ENCODE measurements at regions not wholly inside any gene's neighbourhood (a gene's known extent, or its start where the extent isn't known, plus 50 kb on each side); places are given as distances from the start of the nearest gene placed in this dataset.

DNA sequence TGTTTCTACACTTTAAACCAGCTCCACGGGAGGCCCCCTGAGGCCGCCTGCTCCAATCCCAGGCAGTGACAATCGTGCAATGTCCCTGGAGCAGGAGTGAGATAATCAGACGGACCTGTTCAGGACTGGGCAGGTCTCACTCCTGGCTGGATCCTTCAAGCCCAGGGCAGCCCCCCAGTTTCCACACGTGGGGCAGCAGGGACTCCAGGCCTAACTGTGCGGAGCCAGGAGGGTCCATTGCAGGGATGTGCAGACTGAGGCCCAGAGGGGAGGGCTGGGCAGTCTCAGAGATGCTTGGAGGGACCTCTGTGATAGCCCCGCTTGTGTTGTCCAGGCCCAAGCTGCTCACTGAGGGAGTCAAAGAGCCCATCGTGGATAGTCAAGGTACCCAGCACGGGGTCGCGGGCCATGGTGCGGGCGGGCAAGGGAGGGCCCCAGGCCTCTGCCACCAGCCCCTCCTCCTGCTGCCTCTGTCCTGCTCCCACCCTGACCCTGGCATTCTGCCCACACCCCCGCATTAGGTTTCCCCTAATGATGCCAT lies 110.5 kb upstream of the KCTD7 start:
- H3K27me3 Mint-ChIP-seq (ENCODE audit: low read depth in 2 of 2), result no peaks in the 10 kb centered on the region
- H3K27ac ChIP-seq (ENCODE audit: low read length), result no peak overlapping the region
- H3K9me3 ChIP-seq (ENCODE audit: control insufficient read depth, insufficient read depth, low read length), result no peaks in the 10 kb centered on the region
- no peaks in the 10 kb centered on the region for H3K36me3 ChIP-seq (ENCODE audit: control insufficient read depth, insufficient read depth, low read length)
- H3K9me3 Mint-ChIP-seq, result no peaks in the 10 kb centered on the region
- H3K4me3 ChIP-seq (ENCODE audit: low read length), result no peak overlapping the region
- no peak for DNase-seq
- H3K4me1 ChIP-seq (ENCODE audit: control insufficient read depth, insufficient read depth, low read length), result peaks cover 14% of the 10 kb centered on the region
- ATAC-seq, result no peak
- intact Hi-C loops (cut with micrococcal nuclease), result no loop called here
- TF ChIP-seq, protein P1, sequence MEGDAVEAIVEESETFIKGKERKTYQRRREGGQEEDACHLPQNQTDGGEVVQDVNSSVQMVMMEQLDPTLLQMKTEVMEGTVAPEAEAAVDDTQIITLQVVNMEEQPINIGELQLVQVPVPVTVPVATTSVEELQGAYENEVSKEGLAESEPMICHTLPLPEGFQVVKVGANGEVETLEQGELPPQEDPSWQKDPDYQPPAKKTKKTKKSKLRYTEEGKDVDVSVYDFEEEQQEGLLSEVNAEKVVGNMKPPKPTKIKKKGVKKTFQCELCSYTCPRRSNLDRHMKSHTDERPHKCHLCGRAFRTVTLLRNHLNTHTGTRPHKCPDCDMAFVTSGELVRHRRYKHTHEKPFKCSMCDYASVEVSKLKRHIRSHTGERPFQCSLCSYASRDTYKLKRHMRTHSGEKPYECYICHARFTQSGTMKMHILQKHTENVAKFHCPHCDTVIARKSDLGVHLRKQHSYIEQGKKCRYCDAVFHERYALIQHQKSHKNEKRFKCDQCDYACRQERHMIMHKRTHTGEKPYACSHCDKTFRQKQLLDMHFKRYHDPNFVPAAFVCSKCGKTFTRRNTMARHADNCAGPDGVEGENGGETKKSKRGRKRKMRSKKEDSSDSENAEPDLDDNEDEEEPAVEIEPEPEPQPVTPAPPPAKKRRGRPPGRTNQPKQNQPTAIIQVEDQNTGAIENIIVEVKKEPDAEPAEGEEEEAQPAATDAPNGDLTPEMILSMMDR (IDR thresholded peaks at IDR 0.05), result no peak
- H3K27me3 ChIP-seq (ENCODE audit: control insufficient read depth, insufficient read depth, low read length), result no peaks in the 10 kb centered on the region
- H3K36me3 Mint-ChIP-seq, result no peaks in the 10 kb centered on the region
- peaks cover 6 to 14% of the 10 kb centered on the region in 2 donors for H3K4me1 Mint-ChIP-seq
- no peak overlapping the region for H3K4me3 Mint-ChIP-seq
- WGBS (ENCODE audit: insufficient coverage), result 90% methylated on average over 14 of the region's 14 CpGs
- H3K27ac Mint-ChIP-seq, result no peak overlapping the region

DNA sequence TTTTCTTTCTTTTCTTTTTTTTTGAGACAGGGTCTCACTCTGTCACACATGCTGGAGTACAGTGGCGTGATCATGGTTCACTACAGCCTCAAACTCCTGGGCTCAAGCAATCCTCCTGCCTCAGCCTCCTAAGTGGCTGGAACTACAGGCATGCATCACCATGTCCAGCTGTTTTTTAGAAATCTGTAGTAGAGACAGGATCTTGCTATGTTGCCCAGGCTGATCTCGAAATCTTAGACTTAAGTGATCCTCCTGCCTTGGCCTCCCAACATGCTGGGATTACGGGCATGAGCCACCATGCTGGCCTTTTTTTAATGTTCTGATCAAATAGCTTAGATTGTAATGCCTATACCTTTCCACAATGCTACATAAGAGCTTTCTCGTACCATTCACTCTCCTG lies 107.0 kb upstream of the KCTD7 start:
- ATAC-seq (no peak), DNase-seq (no peak)
- H3K27me3 ChIP-seq (ENCODE audit: control insufficient read depth, insufficient read depth, low read length), result no peaks in the 10 kb centered on the region
- H3K9me3 Mint-ChIP-seq, result no peaks in the 10 kb centered on the region
- 90% methylated on average over 4 of the region's 4 CpGs for WGBS (ENCODE audit: insufficient coverage)
- H3K27me3 Mint-ChIP-seq (ENCODE audit: low read depth in 2 of 2), result no peaks in the 10 kb centered on the region
- peaks cover 20% of the 10 kb centered on the region for H3K4me1 ChIP-seq (ENCODE audit: control insufficient read depth, insufficient read depth, low read length)
- intact Hi-C loops (cut with micrococcal nuclease), result no loop called here
- no peak overlapping the region for H3K4me3 ChIP-seq (ENCODE audit: low read length)
- no peak overlapping the region for H3K27ac Mint-ChIP-seq
- H3K36me3 Mint-ChIP-seq, result no peaks in the 10 kb centered on the region
- peaks cover 9 to 18% of the 10 kb centered on the region in 2 donors for H3K4me1 Mint-ChIP-seq
- no peaks in the 10 kb centered on the region for H3K36me3 ChIP-seq (ENCODE audit: control insufficient read depth, insufficient read depth, low read length)
- no peak overlapping the region for H3K4me3 Mint-ChIP-seq
- H3K9me3 ChIP-seq (ENCODE audit: control insufficient read depth, insufficient read depth, low read length), result no peaks in the 10 kb centered on the region
- TF ChIP-seq, protein P1 (IDR thresholded peaks at IDR 0.05), result no peak
- no peak overlapping the region for H3K27ac ChIP-seq (ENCODE audit: low read length)

DNA sequence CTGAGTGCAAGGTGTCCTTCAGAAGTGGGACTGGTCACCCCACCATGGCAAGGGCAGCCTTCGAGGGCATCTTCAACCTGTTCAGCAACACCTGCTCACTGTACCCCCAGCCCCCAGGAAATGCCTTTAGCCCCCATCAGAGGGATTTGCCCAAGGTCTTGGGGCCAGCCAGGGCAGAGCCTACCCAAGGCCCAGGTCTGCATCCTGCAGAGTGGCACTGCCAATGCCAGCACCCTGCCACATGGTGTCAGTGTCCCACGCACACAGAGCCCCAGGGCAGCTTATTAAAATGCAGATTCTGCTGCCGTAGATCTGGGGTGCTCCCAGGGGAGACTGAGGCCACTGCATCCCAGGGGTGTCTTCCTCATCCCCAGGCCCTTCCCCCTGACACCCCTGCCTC lies 106.2 kb upstream of the KCTD7 start:
- TF ChIP-seq, protein P1 (IDR thresholded peaks at IDR 0.05), result no peak

DNA sequence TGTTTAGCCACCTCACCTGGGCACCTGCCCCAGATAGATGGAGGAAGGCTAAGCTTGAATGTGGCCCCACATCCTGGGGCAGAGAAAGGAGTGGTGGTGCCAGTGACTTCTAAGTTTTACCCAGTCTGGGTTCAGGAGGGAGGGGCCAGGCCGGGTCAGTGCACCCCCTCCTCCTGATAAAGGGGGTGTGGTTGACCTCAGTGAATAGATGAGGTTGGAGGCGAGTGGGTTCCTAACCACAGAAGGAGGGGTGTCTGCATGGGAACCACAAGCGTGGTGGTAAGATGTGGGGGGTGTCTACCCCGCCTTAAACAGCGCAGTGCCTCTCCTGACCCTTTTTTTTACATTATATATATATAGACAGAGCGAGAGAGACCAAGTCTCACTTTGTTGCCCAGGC lies 105.3 kb upstream of the KCTD7 start:
- WGBS (ENCODE audit: insufficient coverage), result 25% methylated on average over 2 of the region's 6 CpGs
- peak in 2 of 3 donors; percentile 60 to 72 for ATAC-seq
- TF ChIP-seq, protein P1 (IDR thresholded peaks at IDR 0.05), result no peak
- H3K4me3 Mint-ChIP-seq, result no peak overlapping the region
- no peaks in the 10 kb centered on the region for H3K9me3 ChIP-seq (ENCODE audit: control insufficient read depth, insufficient read depth, low read length)
- no peak overlapping the region for H3K27ac ChIP-seq (ENCODE audit: low read length)
- H3K36me3 ChIP-seq (ENCODE audit: control insufficient read depth, insufficient read depth, low read length), result no peaks in the 10 kb centered on the region
- H3K4me3 ChIP-seq (ENCODE audit: low read length), result no peak overlapping the region
- H3K36me3 Mint-ChIP-seq, result no peaks in the 10 kb centered on the region
- H3K27ac Mint-ChIP-seq, result peak overlapping the region in 1 of 2 donors; percentile 73
- H3K4me1 Mint-ChIP-seq, result peaks cover 9 to 18% of the 10 kb centered on the region in 2 donors
- H3K4me1 ChIP-seq (ENCODE audit: control insufficient read depth, insufficient read depth, low read length), result peaks cover 20% of the 10 kb centered on the region
- DNase-seq, result peak in 1 of 2 donors; percentile 13
- intact Hi-C loops (cut with micrococcal nuclease), result no loop called here
- H3K27me3 Mint-ChIP-seq (ENCODE audit: low read depth in 2 of 2), result no peaks in the 10 kb centered on the region
- no peaks in the 10 kb centered on the region for H3K27me3 ChIP-seq (ENCODE audit: control insufficient read depth, insufficient read depth, low read length)
- no peaks in the 10 kb centered on the region for H3K9me3 Mint-ChIP-seq

More for the DNA sequence above, 106.2 kb upstream of the KCTD7 start:
- H3K36me3 Mint-ChIP-seq, result no peaks in the 10 kb centered on the region
- no peaks in the 10 kb centered on the region for H3K36me3 ChIP-seq (ENCODE audit: control insufficient read depth, insufficient read depth, low read length)
- H3K4me3 ChIP-seq (ENCODE audit: low read length), result no peak overlapping the region
- no peak overlapping the region for H3K4me3 Mint-ChIP-seq
- H3K4me1 Mint-ChIP-seq, result peaks cover 9 to 18% of the 10 kb centered on the region in 2 donors
- 64% methylated on average over 3 of the region's 3 CpGs for WGBS (ENCODE audit: insufficient coverage)
- H3K27ac ChIP-seq (ENCODE audit: low read length), result no peak overlapping the region
- DNase-seq (peak in 1 of 2 donors; percentile 32), ATAC-seq (peak; percentile 47 to 67 (median 58))
- H3K9me3 ChIP-seq (ENCODE audit: control insufficient read depth, insufficient read depth, low read length), result no peaks in the 10 kb centered on the region
- no peaks in the 10 kb centered on the region for H3K27me3 Mint-ChIP-seq (ENCODE audit: low read depth in 2 of 2)
- intact Hi-C loops (cut with micrococcal nuclease), result no loop called here
- no peaks in the 10 kb centered on the region for H3K9me3 Mint-ChIP-seq
- H3K27me3 ChIP-seq (ENCODE audit: control insufficient read depth, insufficient read depth, low read length), result no peaks in the 10 kb centered on the region
- H3K4me1 ChIP-seq (ENCODE audit: control insufficient read depth, insufficient read depth, low read length), result peaks cover 20% of the 10 kb centered on the region
- H3K27ac Mint-ChIP-seq, result peak overlapping the region in 1 of 2 donors; percentile 73
